HepG2 (cell line): ENCODE measurements at regions not wholly inside any gene's neighbourhood (a gene's known extent, or its start where the extent isn't known, plus 50 kb on each side); places are given as distances from the start of the nearest gene placed in this dataset.

ENCODE experiments used
- ATAC-seq: fragments of 200-7000 bp; cut with Tn5 transposase; 3 replicates; pipeline ENCODE4 v1.9.1; 2020; ENCODE audit warnings: mild to moderate bottlenecking, moderate library complexity
- BruUV-seq: library from RNA; stranded (reverse); fragments of 400-500 nt; replicated peaks from 2 replicates; lab custom pipeline; 2021; lab: Mats Ljungman, UMichigan
- CTCF ChIA-PET: fragments of 300-600 bp; formaldehyde crosslinking; extraction: SDS; loops from one replicate; lab custom pipeline; 2021; ENCODE audit warnings: low total read pairs, inconsistent platforms, low intra/inter-chr PET ratio; lab: Yijun Ruan, JAX
- POLR2A ChIA-PET: fragments of 350-600 bp; sonication (Branson Sonifier 250); formaldehyde crosslinking; loops from one replicate; lab custom pipeline; 2020; ENCODE audit warnings: antibody characterized with exemption, inconsistent platforms; lab: Yijun Ruan, JAX
- DNase-seq: peaks from one replicate; pipeline ENCODE4 v3.0.0-alpha.2; 2015; ENCODE audit warnings: low spot score
- FAIRE-seq: peaks from 3 replicates; lab custom pipeline; 2011; peaks lifted over from hg19 to GRCh38; lab: Jason Lieb, UNC
- H2AFZ ChIP-seq: one replicate; pipeline ENCODE4 v1.6.1; 2011; ENCODE audit warnings: low read length, inconsistent platforms
- H3K27ac ChIP-seq: fragments of 300-600 bp; 3 replicates; pipeline ENCODE4 v1.8.0; 2011; ENCODE audit warnings: mixed run types, mild to moderate bottlenecking, mixed read lengths, low read length, inconsistent platforms; ENCODE audit not compliant: insufficient read depth; ENCODE audit errors: extremely low read length
- H3K27me3 ChIP-seq, 2 experiments: fragments of 200-600 bp in 1 of 2; 2 replicates in 1 of 2; 3 replicates in 1 of 2; pipeline versions ENCODE4 v1.6.0 to v1.8.0; 2011; ENCODE audit warnings: low read length in 2 of 2, mild to moderate bottlenecking in 2 of 2, moderate library complexity in 2 of 2, inconsistent platforms in 1 of 2; ENCODE audit not compliant: insufficient read depth in 2 of 2, control insufficient read depth in 1 of 2
- H3K36me3 ChIP-seq, 2 experiments: fragments of 200-600 bp in 1 of 2; replicated peaks in 1 of 2; 2 replicates in 1 of 2; 3 replicates in 1 of 2; pipeline versions ENCODE4 v1.5.1 to v1.8.0; 2011; ENCODE audit warnings: low read length in 2 of 2, inconsistent platforms in 1 of 2; ENCODE audit not compliant: insufficient read depth in 2 of 2, control insufficient read depth in 1 of 2
- H3K4me1 ChIP-seq: 2 replicates; pipeline ENCODE4 v1.5.1; 2012; ENCODE audit warnings: low read length, inconsistent platforms; ENCODE audit not compliant: insufficient read depth
- H3K4me2 ChIP-seq: 2 replicates; pipeline ENCODE4 v1.6.0; 2011; ENCODE audit warnings: low read depth, low read length, inconsistent platforms
- H3K4me3 ChIP-seq, 3 experiments: fragments of 200-600 bp in 1 of 3; sonication (generic), shearing (Covaris generic) in 1 of 3; replicated peaks in 1 of 3; 2 replicates each; pipeline ENCODE4 v1.5.1; 2011 to 2016; ENCODE audit warnings: low read length in 3 of 3, inconsistent platforms in 2 of 3, low read depth in 2 of 3, mild to moderate bottlenecking in 2 of 3, control low read depth in 1 of 3, mixed read lengths in 1 of 3; ENCODE audit not compliant: insufficient read depth in 1 of 3
- H3K79me2 ChIP-seq: one replicate; pipeline ENCODE4 v1.6.1; 2011; ENCODE audit warnings: low read length, inconsistent platforms; ENCODE audit not compliant: insufficient read depth
- H3K9ac ChIP-seq: 2 replicates; pipeline ENCODE4 v1.6.0; 2011; ENCODE audit warnings: mild to moderate bottlenecking, low read depth, low read length, inconsistent platforms; ENCODE audit not compliant: insufficient read depth
- H3K9me3 ChIP-seq: 2 replicates; pipeline ENCODE4 v1.5.1; 2012; ENCODE audit warnings: mild to moderate bottlenecking, low read length
- H4K20me1 ChIP-seq: 2 replicates; pipeline ENCODE4 v1.6.0; 2011; ENCODE audit warnings: inconsistent platforms, mild to moderate bottlenecking, low read length, moderate library complexity; ENCODE audit not compliant: insufficient read depth
- ADNP ChIP-seq: sonication (generic); formaldehyde crosslinking; IDR thresholded peaks from 2 replicates; pipeline ENCODE4 v1.4.0; 2020; ENCODE audit warnings: missing genetic modification reagents
- ARID2 ChIP-seq: sonication (generic); formaldehyde crosslinking; IDR thresholded peaks from 2 replicates; pipeline ENCODE4 v1.8.1; 2022; ENCODE audit warnings: mild to moderate bottlenecking, missing genetic modification reagents, borderline replicate concordance
- BORCS8-MEF2B ChIP-seq: sonication (generic); formaldehyde crosslinking; IDR thresholded peaks from 2 replicates; pipeline ENCODE4 v1.8.0; 2022; ENCODE audit warnings: mild to moderate bottlenecking, missing genetic modification reagents
- CBFB ChIP-seq: sonication (generic); formaldehyde crosslinking; IDR thresholded peaks from 2 replicates; pipeline ENCODE4 v1.4.0; 2020; ENCODE audit warnings: missing genetic modification reagents
- HIVEP1 ChIP-seq: sonication (generic); formaldehyde crosslinking; IDR thresholded peaks from 2 replicates; pipeline ENCODE4 v1.4.0; 2020; ENCODE audit warnings: mild to moderate bottlenecking, missing genetic modification reagents
- HNRNPH1 ChIP-seq: fragments of 200-400 bp; formaldehyde crosslinking; optimal IDR thresholded peaks from 2 replicates; pipeline ENCODE3; 2017; ENCODE audit warnings: mild to moderate bottlenecking, low read depth, low read length
- RNF2 ChIP-seq: fragments of 450-650 bp; conservative IDR thresholded peaks from 2 replicates; pipeline ENCODE4 v1.6.1; 2016; ENCODE audit warnings: low read depth
- TARDBP ChIP-seq: sonication (generic); formaldehyde crosslinking; IDR thresholded peaks from 2 replicates; pipeline ENCODE4 v1.8.0; 2022; ENCODE audit warnings: mild to moderate bottlenecking, missing genetic modification reagents
- TCF7 ChIP-seq: sonication (generic); IDR thresholded peaks from 2 replicates; pipeline ENCODE4 v1.6.1; 2016; ENCODE audit warnings: antibody characterized with exemption, low read depth
- ZBTB7B ChIP-seq: sonication (generic); formaldehyde crosslinking; IDR thresholded peaks from 2 replicates; pipeline ENCODE4 v1.4.0; 2020; ENCODE audit warnings: missing genetic modification reagents
- ZKSCAN5 ChIP-seq: sonication (generic); formaldehyde crosslinking; IDR thresholded peaks from 2 replicates; pipeline ENCODE4 v1.5.1; 2020; ENCODE audit warnings: mild to moderate bottlenecking, missing genetic modification reagents
- ZNF343 ChIP-seq: sonication (generic); formaldehyde crosslinking; IDR thresholded peaks from 2 replicates; pipeline ENCODE4 v1.4.0; 2020; ENCODE audit warnings: mild to moderate bottlenecking, missing genetic modification reagents
- ZNF543 ChIP-seq: sonication (generic); formaldehyde crosslinking; IDR thresholded peaks from 2 replicates; pipeline ENCODE4 v1.4.0; 2020; ENCODE audit warnings: mild to moderate bottlenecking, missing genetic modification reagents
- ZNF550 ChIP-seq: sonication (generic); formaldehyde crosslinking; IDR thresholded peaks from 2 replicates; pipeline ENCODE4 v1.4.0; 2020; ENCODE audit warnings: mild to moderate bottlenecking, missing genetic modification reagents, borderline replicate concordance
- ZNF775 ChIP-seq: sonication (generic); formaldehyde crosslinking; IDR thresholded peaks from 2 replicates; pipeline ENCODE4 v1.4.0; 2020; ENCODE audit warnings: missing genetic modification reagents, mild to moderate bottlenecking, moderate library complexity, borderline replicate concordance
- WGBS: methylation state at CpG from one replicate; pipeline ENCODE4 v1.1.6; 2017; ENCODE audit warnings: low lambda C conversion rate; 5-methylcytosine and 5-hydroxymethylcytosine counted together
- in situ Hi-C: cut with HindIII; loops from 2 replicates; pipeline ENCODE4 v1.10.0; 2017; ENCODE audit warnings: low pct_unique_long_range_greater_than_20kb; ENCODE audit not compliant: extremely low pct_ligation_motif_present
- intact Hi-C: fragments of 100-400 bp; cut with micrococcal nuclease; formaldehyde crosslinking; loops from one replicate; pipeline ENCODE4 v1.10.0; 2022; ENCODE audit not compliant: unreplicated experiment
- TF ChIP-seq, protein P1 (sequence below): sonication (generic); formaldehyde crosslinking; IDR thresholded peaks from 2 replicates; pipeline ENCODE4 v1.4.0; 2020; ENCODE audit warnings: missing genetic modification reagents
- TF ChIP-seq, protein P2 (sequence below), 2 experiments: IDR thresholded peaks; 2 replicates each; pipeline ENCODE4 v1.6.1; 2011 to 2012; ENCODE audit warnings: low read length in 2 of 2, borderline replicate concordance in 1 of 2, low read depth in 1 of 2, mild to moderate bottlenecking in 1 of 2, moderate library complexity in 1 of 2
- TF ChIP-seq, protein P3 (sequence below): sonication (generic); formaldehyde crosslinking; IDR thresholded peaks from 2 replicates; pipeline ENCODE4 v1.5.0; 2020; ENCODE audit warnings: missing genetic modification reagents

DNA sequence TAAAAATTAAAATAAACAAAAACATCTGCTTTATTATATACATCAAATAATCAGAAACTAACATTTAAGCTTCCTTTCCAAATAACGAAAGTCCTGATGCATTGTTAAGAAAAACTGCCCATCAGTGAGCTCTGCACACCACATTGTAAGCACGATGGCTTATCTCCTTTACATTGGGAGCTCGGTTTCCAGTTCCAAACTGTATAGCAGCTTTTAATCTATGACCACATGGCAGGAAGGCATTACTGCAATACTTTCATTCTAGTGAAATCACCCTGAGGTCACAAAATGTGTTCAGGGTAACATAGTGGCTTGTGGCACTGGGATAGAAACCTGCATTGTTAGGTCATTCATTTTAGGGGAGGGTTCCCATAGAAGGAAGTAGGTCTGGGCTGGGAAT lies 146.3 kb downstream of the ZNF22 start:
- H2AFZ ChIP-seq: no peak overlapping the region
- no peak for ATAC-seq
- CTCF ChIA-PET: no interaction called here

DNA sequence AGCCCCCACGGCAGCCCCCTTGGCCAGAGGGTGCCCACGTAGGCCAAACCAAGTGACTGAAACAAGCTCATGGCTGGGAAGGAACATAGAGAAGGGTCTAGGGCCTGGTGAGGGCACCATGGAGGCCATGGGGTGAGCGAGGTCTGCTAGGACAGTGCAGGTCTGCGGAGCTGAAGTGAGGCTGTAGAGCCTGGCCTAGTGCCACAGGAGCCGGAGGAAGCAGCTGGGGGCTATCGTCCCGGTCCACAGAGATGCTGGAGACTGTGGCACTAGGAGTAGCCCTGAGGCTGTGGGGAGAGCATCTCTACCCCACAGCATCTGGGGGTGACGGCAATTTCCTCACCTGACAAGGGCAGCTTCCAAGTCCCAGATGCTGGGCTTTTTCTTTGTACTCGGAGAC lies 150.3 kb downstream of the ZNF22 start:
- no peaks in the 10 kb centered on the region for H3K4me1 ChIP-seq
- whole genome bisulfite sequencing: 21% methylated on average over 4 of the region's 9 CpGs
- H3K4me3 ChIP-seq: no peak overlapping the region
- no peak overlapping the region for H3K9ac ChIP-seq
- FAIRE-seq: no peak
- peaks cover 7 to 10% of the 10 kb centered on the region in 2 experiments; a peak in 2 of 5 replicates for H3K27me3 ChIP-seq
- no peaks in the 10 kb centered on the region for H3K9me3 ChIP-seq
- no peak overlapping the region for H3K4me2 ChIP-seq
- ATAC-seq: no peak
- in situ Hi-C loops: no loop called here
- no TSS peak for BruUV-seq
- ChIA-PET POLR2A (no interaction called here), CTCF (no interaction called here)
- no peaks in the 10 kb centered on the region for H4K20me1 ChIP-seq
- no peak overlapping the region for H3K27ac ChIP-seq
- no peaks in the 10 kb centered on the region for H3K79me2 ChIP-seq
- intact Hi-C loops: no loop called here
- no peak for DNase-seq
- H3K36me3 ChIP-seq: no peaks in the 10 kb centered on the region
- H2AFZ ChIP-seq: no peak overlapping the region
- TF ChIP-seq BORCS8-MEF2B (CRISPR knock-in tag) (no peak), ARID2 (CRISPR knock-in tag) (no peak), ZKSCAN5 (CRISPR knock-in tag) (no peak), ADNP (CRISPR knock-in tag) (no peak), ZNF550 (CRISPR knock-in tag) (no peak), ZNF775 (CRISPR knock-in tag) (no peak), TARDBP (CRISPR knock-in tag) (no peak), CBFB (no peak)
- TF ChIP-seq, protein P1, sequence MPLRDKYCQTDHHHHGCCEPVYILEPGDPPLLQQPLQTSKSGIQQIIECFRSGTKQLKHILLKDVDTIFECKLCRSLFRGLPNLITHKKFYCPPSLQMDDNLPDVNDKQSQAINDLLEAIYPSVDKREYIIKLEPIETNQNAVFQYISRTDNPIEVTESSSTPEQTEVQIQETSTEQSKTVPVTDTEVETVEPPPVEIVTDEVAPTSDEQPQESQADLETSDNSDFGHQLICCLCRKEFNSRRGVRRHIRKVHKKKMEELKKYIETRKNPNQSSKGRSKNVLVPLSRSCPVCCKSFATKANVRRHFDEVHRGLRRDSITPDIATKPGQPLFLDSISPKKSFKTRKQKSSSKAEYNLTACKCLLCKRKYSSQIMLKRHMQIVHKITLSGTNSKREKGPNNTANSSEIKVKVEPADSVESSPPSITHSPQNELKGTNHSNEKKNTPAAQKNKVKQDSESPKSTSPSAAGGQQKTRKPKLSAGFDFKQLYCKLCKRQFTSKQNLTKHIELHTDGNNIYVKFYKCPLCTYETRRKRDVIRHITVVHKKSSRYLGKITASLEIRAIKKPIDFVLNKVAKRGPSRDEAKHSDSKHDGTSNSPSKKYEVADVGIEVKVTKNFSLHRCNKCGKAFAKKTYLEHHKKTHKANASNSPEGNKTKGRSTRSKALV (CRISPR knock-in tag): no peak
- TF ChIP-seq, protein P2, sequence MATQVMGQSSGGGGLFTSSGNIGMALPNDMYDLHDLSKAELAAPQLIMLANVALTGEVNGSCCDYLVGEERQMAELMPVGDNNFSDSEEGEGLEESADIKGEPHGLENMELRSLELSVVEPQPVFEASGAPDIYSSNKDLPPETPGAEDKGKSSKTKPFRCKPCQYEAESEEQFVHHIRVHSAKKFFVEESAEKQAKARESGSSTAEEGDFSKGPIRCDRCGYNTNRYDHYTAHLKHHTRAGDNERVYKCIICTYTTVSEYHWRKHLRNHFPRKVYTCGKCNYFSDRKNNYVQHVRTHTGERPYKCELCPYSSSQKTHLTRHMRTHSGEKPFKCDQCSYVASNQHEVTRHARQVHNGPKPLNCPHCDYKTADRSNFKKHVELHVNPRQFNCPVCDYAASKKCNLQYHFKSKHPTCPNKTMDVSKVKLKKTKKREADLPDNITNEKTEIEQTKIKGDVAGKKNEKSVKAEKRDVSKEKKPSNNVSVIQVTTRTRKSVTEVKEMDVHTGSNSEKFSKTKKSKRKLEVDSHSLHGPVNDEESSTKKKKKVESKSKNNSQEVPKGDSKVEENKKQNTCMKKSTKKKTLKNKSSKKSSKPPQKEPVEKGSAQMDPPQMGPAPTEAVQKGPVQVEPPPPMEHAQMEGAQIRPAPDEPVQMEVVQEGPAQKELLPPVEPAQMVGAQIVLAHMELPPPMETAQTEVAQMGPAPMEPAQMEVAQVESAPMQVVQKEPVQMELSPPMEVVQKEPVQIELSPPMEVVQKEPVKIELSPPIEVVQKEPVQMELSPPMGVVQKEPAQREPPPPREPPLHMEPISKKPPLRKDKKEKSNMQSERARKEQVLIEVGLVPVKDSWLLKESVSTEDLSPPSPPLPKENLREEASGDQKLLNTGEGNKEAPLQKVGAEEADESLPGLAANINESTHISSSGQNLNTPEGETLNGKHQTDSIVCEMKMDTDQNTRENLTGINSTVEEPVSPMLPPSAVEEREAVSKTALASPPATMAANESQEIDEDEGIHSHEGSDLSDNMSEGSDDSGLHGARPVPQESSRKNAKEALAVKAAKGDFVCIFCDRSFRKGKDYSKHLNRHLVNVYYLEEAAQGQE (IDR thresholded peaks at IDR 0.05; ENCODE audit: borderline replicate concordance in 1 of 2, low read depth in 1 of 2, low read length in 2 of 2): no peak
- TF ChIP-seq, protein P3, sequence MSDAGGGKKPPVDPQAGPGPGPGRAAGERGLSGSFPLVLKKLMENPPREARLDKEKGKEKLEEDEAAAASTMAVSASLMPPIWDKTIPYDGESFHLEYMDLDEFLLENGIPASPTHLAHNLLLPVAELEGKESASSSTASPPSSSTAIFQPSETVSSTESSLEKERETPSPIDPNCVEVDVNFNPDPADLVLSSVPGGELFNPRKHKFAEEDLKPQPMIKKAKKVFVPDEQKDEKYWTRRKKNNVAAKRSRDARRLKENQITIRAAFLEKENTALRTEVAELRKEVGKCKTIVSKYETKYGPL (CRISPR knock-in tag): no peak

More for the DNA sequence above, 146.3 kb downstream of the ZNF22 start:
- H3K79me2 ChIP-seq: no peaks in the 10 kb centered on the region
- H3K9ac ChIP-seq: no peak overlapping the region
- no peak for DNase-seq
- POLR2A ChIA-PET: no interaction called here
- H3K9me3 ChIP-seq: no peaks in the 10 kb centered on the region
- intact Hi-C loops: no loop called here
- 24% methylated on average over 3 of the region's 3 CpGs for WGBS
- FAIRE-seq: no peak
- BruUV-seq: no TSS peak
- no peak for TF ChIP-seq HNRNPH1
- TF ChIP-seq RNF2: no peak
- no peak for TF ChIP-seq TCF7
- no peak for TF ChIP-seq ZNF343 (CRISPR knock-in tag)
- TF ChIP-seq HIVEP1 (CRISPR knock-in tag): no peak
- no peak for TF ChIP-seq ZNF543 (CRISPR knock-in tag)
- no peak for TF ChIP-seq ZBTB7B (CRISPR knock-in tag)
- TF ChIP-seq, all 625 proteins: peak for 0
- Histone ChIP-seq H3K27me3 (peaks cover 4 to 7% of the 10 kb centered on the region in 2 experiments; a peak in 2 of 5 replicates), H3K4me2 (no peak overlapping the region), H3K36me3 (no peaks in the 10 kb centered on the region), H3K27ac (no peak overlapping the region), H4K20me1 (no peaks in the 10 kb centered on the region), H3K4me1 (no peaks in the 10 kb centered on the region), H3K4me3 (no peak overlapping the region)
- in situ Hi-C loops: no loop called here
